Left colon (tissue), 2 donors: ENCODE measurements at regions not wholly inside any gene's neighbourhood (a gene's known extent, or its start where the extent isn't known, plus 50 kb on each side); places are given as distances from the start of the nearest gene placed in this dataset.
A peak's percentile ranks its signal among the peaks of the same experiment; 100 is the strongest.

Source experiments
- ATAC-seq: fragments of 200-7000 bp; cut with Tn5 transposase; one replicate; pipeline ENCODE4 v1.9.1; 2020; ENCODE audit warnings: mild to moderate bottlenecking, moderate library complexity
- DNase-seq, 2 donors: peaks; one replicate each; pipeline ENCODE4 v3.0.0-alpha.2; 2020
- intact Hi-C, 2 donors: fragments of 100-400 bp; cut with DNase I in 1 of 2; cut with micrococcal nuclease in 1 of 2; formaldehyde crosslinking; loops; one replicate each; pipeline versions ENCODE4 v1.11.2 to v1.14.0; 2022; cut with DNase I, micrococcal nuclease
- donor health status: DM: no; HTN: no; CAD: no.
- donor health status: DM: yes; HTN: yes; CAD: no.

DNA sequence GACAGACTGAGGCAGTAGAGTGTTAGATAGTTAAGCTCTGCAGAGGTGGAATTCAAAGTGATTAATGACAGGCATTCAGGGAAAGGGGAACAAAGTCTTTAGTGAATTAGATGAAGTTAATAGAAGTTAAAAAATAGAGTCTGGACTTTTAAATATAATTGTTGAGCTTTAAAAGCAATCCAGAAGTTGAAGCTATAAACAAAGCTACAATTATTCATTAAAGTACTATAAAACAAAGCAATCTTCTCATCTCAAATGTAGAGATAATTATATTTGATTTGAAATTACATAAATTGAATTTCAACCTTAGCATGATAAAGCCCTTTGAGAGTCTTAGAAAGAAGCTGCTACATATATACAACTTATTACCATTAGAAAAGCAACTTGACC, 710.6 kb downstream of the MRPL39 start:
- DNase-seq (no peak), ATAC-seq (no peak)
- intact Hi-C loops, result loop anchor here in 1 of 2 donors (10.0 kb wide), 1 partner anchor 138 kb away; no protein-coding TSS in a partner anchor

- ATAC-seq (peak; percentile 47), DNase-seq (peak in 1 of 2 donors; percentile 5)
- intact Hi-C loops, result loop anchor here in 1 of 2 donors (10.0 kb wide), 1 partner anchor 139 kb away; no protein-coding TSS in a partner anchor
These were observed 711.2 kb downstream of the MRPL39 start for GRCh38 chr21:24895885-24896734.

DNA sequence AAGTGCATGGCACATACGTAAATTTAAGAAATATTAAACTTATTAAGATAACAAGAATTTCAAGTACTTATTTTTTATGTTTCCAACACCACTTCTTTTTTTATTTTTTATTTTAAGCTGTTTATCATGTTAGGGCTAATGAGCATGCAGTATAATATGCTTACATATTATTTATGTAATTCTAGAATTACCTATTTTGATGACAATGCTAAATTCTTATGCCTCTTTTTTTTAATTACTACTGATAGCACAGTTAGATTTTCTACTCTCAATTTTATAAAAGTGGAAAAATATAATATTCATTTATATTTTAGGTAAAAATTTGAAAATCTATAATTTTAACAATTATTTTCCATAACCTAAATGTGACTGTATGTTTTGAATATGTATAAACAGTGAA, 713.0 kb downstream of the MRPL39 start:
- no peak for ATAC-seq
- no peak for DNase-seq
- intact Hi-C loops, result loop anchor here in 1 of 2 donors (10.0 kb wide), 1 partner anchor 140 kb away; no protein-coding TSS in a partner anchor

GRCh38 chr21:24890021-24890420, 717.3 kb downstream of the MRPL39 start:
- ATAC-seq, result no peak
- intact Hi-C loops, result loop anchor here in 1 of 2 donors (10.0 kb wide), 1 partner anchor 145 kb away; no protein-coding TSS in a partner anchor

DNA sequence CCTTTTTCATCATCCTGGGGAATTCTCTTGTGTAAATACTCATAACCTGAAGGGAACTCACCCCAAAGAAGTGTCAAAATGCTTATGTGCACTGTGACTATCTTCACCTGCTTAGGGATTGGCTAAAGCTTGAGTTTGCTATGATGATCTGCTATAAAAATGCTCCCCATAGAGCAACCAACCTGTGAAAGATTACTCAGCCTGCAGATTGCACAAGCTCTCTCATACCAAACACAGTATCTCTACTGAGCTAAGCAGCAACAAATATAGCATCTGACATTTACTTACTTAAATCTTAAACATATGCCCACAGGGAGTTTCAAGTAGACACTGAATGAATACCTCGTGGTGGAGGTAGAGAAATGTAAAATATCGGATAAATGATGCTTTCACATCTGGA, 725.8 kb downstream of the MRPL39 start:
- ATAC-seq, result no peak
- DNase-seq, result no peak
- intact Hi-C loops, result no loop called here

More at GRCh38 chr21:24890021-24890420, 717.3 kb downstream of the MRPL39 start:
- no peak for DNase-seq

DNA sequence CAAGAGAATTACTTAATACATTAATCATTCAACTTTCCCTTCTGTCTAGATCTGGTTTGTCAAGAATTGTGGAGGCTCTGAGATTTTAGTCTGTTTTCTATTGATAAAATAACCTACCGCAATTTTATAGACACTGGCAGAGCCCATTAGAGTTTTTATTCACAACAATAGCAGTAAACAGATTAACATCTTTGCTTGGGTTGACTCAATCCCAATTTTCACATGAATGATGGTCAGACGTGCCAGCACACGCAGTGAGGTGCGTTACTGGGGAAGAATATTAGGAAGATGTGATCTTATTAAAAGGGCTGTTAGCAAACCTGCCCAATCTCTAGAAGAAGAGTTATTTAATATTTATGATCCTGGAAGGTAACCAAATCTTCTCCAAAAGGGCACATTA, 736.6 kb downstream of the MRPL39 start:
- ATAC-seq, result no peak
- DNase-seq, result no peak
- intact Hi-C loops, result no loop called here

GRCh38 chr21:24869862-24870261, 737.4 kb downstream of the MRPL39 start:
- intact Hi-C loops, result no loop called here
- ATAC-seq (no peak), DNase-seq (no peak)

- no peak for DNase-seq
These were observed 739.2 kb downstream of the MRPL39 start for GRCh38 chr21:24868117-24868516.

DNA sequence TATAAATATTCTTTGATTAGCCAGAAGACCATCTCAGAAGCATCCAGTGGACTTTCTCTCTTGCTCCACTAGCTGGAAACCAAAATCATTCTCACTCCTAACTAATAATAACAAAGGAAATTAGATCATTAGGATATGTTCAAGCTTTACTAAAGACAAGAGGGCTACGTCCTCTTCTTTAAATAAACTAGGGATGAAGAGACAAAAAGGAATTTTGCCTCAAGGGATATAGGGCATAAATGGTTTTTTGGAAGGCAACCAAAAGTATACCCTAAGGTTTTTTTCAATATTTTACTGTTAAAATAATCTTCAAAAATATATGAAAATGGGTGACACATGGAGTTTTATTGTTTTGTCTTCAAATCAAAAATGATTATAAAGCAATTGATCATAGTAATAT, 745.8 kb downstream of the MRPL39 start:
- intact Hi-C loops, result no loop called here
- ATAC-seq, result no peak
- DNase-seq, result no peak

More at GRCh38 chr21:24868117-24868516, 739.2 kb downstream of the MRPL39 start:
- intact Hi-C loops, result no loop called here
- ATAC-seq, result no peak

DNA sequence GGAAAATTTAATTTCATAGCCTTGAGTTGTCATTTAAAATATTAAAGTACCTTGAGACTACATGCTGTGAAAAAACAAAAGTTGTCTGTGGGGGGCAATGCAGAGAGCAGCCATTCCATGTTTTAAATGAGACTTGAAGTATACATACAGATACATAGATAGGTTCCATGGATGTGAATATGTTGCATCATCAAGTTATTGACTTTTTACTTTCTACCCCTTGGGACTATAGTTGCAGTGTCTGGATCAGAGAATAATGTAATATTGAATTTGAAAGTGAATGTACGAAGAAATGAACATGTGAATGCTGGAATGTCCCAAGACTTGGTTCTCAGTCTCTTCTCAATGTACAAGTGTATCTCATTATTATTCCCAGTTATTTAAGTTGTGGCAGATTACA, 751.0 kb downstream of the MRPL39 start:
- ATAC-seq (no peak), DNase-seq (no peak)
- intact Hi-C loops, result no loop called here

DNA sequence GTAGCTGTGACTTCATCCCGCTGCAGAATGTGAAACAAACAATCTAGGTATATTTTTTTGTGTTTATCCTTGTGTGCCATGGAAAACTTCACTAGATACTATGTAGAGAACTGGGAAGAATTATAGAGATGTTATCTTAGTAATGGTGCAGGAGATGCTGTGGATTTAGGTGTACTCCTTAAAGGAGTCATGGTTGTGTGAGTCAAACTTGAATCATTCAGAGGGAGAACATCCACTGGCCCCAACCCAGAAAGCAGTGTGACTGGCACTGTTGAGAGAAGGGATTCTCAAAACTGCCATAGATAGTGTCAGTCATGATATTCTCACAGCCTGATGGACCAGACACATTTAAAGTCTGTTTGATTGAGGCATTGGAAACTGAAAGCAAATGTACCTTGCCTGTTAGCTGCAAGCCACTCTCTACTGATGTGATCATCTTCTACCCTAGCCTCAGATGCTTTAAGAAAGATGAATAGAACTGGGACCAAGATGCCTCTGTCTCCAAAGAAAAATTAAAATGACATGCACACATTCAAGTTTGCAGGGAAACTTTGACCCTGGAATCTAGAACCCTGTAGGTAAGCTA, 754.6 kb downstream of the MRPL39 start:
- DNase-seq (no peak), ATAC-seq (no peak)
- intact Hi-C loops, result no loop called here

GRCh38 chr21:24850121-24850520, 757.2 kb downstream of the MRPL39 start:
- DNase-seq (no peak), ATAC-seq (no peak)
- intact Hi-C loops, result no loop called here

- ATAC-seq (no peak), DNase-seq (no peak)
- intact Hi-C loops, result no loop called here
These were observed 762.6 kb downstream of the MRPL39 start for GRCh38 chr21:24844671-24845070.

DNA sequence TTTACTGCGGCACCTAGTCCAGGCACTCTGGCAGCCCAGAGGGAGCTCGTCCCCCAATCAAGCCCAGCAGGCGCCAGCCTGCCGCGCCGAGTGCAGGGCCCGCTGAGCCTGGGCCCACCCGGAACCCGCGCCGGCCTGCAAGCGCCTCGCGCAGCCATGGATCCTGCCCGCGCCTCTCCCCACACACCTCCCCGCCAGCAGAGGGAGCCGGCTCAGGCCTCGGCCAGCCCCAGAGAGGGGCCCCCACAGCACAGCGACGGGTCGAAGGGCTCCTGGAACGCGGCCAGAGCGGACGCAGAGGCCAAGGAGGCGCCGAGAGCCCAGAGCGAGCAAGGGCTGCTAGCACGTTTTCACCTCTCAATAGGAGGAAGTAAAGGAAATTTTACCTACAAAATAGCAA, 767.0 kb downstream of the MRPL39 start:
- intact Hi-C loops, result no loop called here
- ATAC-seq, result no peak
- DNase-seq, result no peak

- intact Hi-C loops, result no loop called here
- ATAC-seq, result no peak
- DNase-seq, result no peak
These were observed 774.3 kb downstream of the MRPL39 start for GRCh38 chr21:24832961-24833360.

- intact Hi-C loops, result no loop called here
- no peak for DNase-seq
- ATAC-seq, result no peak
These were observed 777.9 kb downstream of the MRPL39 start for GRCh38 chr21:24829397-24829796.

- intact Hi-C loops, result no loop called here
- no peak for ATAC-seq
- DNase-seq, result no peak
These were observed 780.5 kb downstream of the MRPL39 start for GRCh38 chr21:24826822-24827221.

DNA sequence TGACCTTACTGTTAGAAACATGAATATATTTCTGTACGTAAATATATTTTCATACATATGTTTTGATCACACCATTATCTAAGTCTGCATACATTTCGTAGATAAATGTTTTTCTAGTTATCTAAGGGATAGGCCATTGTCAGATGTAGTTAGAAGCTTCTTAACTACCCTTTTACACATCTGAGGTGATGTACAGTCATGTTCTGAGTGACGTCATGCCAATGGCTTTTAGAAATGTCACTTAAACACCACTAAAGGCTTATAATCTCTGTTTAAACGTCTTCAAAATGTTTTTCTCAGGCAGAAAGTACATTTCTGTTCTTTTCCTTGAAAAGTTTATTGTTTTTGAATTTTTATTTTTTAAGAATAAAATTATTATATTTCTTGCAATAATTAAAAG, 781.9 kb downstream of the MRPL39 start:
- intact Hi-C loops, result no loop called here
- no peak for DNase-seq
- ATAC-seq, result no peak

DNA sequence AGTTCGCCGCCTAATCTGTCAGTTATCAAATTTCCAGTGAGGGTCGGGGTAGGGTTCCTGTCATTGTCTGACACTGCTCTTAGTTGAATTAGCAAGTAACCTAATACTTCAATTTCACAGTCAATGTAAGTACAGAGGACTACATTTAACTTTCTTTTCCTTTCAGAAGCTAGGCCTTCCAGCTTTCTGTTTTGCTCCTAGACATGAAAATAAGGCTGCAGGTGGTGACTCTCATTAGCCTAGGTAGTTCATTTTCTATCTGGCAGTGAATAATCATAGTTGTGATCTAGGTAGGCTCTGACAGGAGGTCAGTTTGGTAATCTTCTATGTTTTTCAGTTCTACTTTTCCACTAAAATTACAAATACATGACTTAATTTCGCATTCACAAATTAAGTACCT, 783.1 kb downstream of the MRPL39 start:
- DNase-seq, result no peak
- ATAC-seq, result no peak
- intact Hi-C loops, result no loop called here

GRCh38 chr21:24823247-24823646, 784.0 kb downstream of the MRPL39 start:
- DNase-seq (no peak), ATAC-seq (no peak)
- intact Hi-C loops, result no loop called here
